K562 (cell line): ENCODE measurements at regions not wholly inside any gene's neighbourhood (a gene's known extent, or its start where the extent isn't known, plus 50 kb on each side); places are given as distances from the start of the nearest gene placed in this dataset.
A peak's percentile ranks its signal among the peaks of the same experiment; 100 is the strongest.

Source experiments
- ATAC-seq: fragments of 200-7000 bp; cut with Tn5 transposase; 3 replicates; pipeline ENCODE4 v1.9.1; 2020; ENCODE audit warnings: moderate library complexity
- BruUV-seq: library from RNA; stranded (reverse); fragments of 400-500 nt; replicated peaks from 2 replicates; lab custom pipeline; 2021; lab: Mats Ljungman, UMichigan
- CTCF ChIA-PET: fragments of 300-600 bp; formaldehyde crosslinking; extraction: SDS; loops from one replicate; lab custom pipeline; 2021; ENCODE audit warnings: low intra/inter-chr PET ratio; lab: Yijun Ruan, JAX
- POLR2A ChIA-PET: fragments of 300-600, 350-650 bp; sonication (Branson Sonifier 250); formaldehyde crosslinking; extraction: SDS; loops from one replicate; lab custom pipeline; 2021; ENCODE audit warnings: antibody characterized with exemption, inconsistent platforms; lab: Yijun Ruan, JAX
- DNase-seq, 4 experiments: peaks; one replicate each; pipeline versions ENCODE4 v3.0.0 to v3.0.0-alpha.2; 2011 to 2018; ENCODE audit warnings: low spot score in 3 of 4, mixed read lengths in 3 of 4; ENCODE audit errors: extremely low read depth in 1 of 4
- FAIRE-seq: peaks from 2 replicates; lab custom pipeline; 2011; peaks lifted over from hg19 to GRCh38; lab: Jason Lieb, UNC
- H2AFZ ChIP-seq: 2 replicates; pipeline ENCODE4 v1.6.0; 2011; ENCODE audit warnings: low read depth, low read length, control low read depth, inconsistent platforms
- H3K27ac ChIP-seq: fragments of 200-600 bp; 3 replicates; pipeline ENCODE4 v1.8.0; 2011; ENCODE audit warnings: low read depth, mild to moderate bottlenecking, control low read depth, inconsistent platforms, low read length, moderate library complexity, mixed read lengths; ENCODE audit errors: extremely low read depth
- H3K27me3 ChIP-seq, 2 experiments: fragments of 300-600 bp in 1 of 2; 2 replicates in 1 of 2; 3 replicates in 1 of 2; pipeline versions ENCODE4 v1.6.0 to v1.8.0; 2011; ENCODE audit warnings: inconsistent platforms in 2 of 2, low read length in 2 of 2, mild to moderate bottlenecking in 1 of 2, mixed read lengths in 1 of 2, moderate library complexity in 1 of 2; ENCODE audit not compliant: control insufficient read depth in 2 of 2, insufficient read depth in 2 of 2
- H3K36me3 ChIP-seq: fragments of 300-600 bp; 3 replicates; pipeline ENCODE4 v1.8.0; 2011; ENCODE audit warnings: mild to moderate bottlenecking, low read length, inconsistent platforms; ENCODE audit not compliant: control insufficient read depth, insufficient read depth
- H3K4me1 ChIP-seq, 2 experiments: fragments of 200-600 bp in 1 of 2; replicated peaks in 1 of 2; 2 replicates in 1 of 2; 3 replicates in 1 of 2; pipeline versions ENCODE4 v1.5.1 to v1.8.0; 2011; ENCODE audit warnings: inconsistent platforms in 2 of 2, low read length in 2 of 2, mild to moderate bottlenecking in 1 of 2, mixed read lengths in 1 of 2, moderate library complexity in 1 of 2; ENCODE audit not compliant: control insufficient read depth in 2 of 2, insufficient read depth in 2 of 2
- H3K4me2 ChIP-seq: 2 replicates; pipeline ENCODE4 v1.6.1; 2011; ENCODE audit warnings: low read length, control low read depth, inconsistent platforms, mixed read lengths; ENCODE audit not compliant: insufficient read depth
- H3K4me3 ChIP-seq: fragments of 200-600 bp; sonication (generic), shearing (Covaris generic); 2 replicates; pipeline ENCODE4 v1.5.1; 2016; ENCODE audit warnings: control low read depth, inconsistent platforms
- H3K79me2 ChIP-seq: fragments of 200-600 bp; 3 replicates; pipeline ENCODE4 v1.8.0; 2011; ENCODE audit warnings: low read length, inconsistent platforms; ENCODE audit not compliant: control insufficient read depth, insufficient read depth
- H3K9ac ChIP-seq, 2 experiments: 2 replicates each; pipeline versions ENCODE4 v1.6.0 to v1.6.1; 2011; ENCODE audit warnings: low read depth in 2 of 2, low read length in 2 of 2, control low read depth in 1 of 2, inconsistent platforms in 1 of 2, mild to moderate bottlenecking in 1 of 2, mixed read lengths in 1 of 2; ENCODE audit not compliant: insufficient read depth in 1 of 2
- H3K9me1 ChIP-seq: one replicate; pipeline ENCODE4 v1.6.0; 2011; ENCODE audit warnings: inconsistent platforms, mild to moderate bottlenecking, low read length, moderate library complexity; ENCODE audit not compliant: control insufficient read depth, insufficient read depth
- H3K9me3 ChIP-seq: replicated peaks from 2 replicates; pipeline ENCODE4 v1.5.1; 2011; ENCODE audit warnings: low read depth, low read length, inconsistent platforms; ENCODE audit not compliant: control insufficient read depth, insufficient read depth
- H4K20me1 ChIP-seq: replicated peaks from 2 replicates; pipeline ENCODE4 v1.6.1; 2011; ENCODE audit warnings: low read length, inconsistent platforms, mixed read lengths; ENCODE audit not compliant: control insufficient read depth, insufficient read depth
- HBP1 ChIP-seq: fragments of 450-650 bp; formaldehyde crosslinking; IDR thresholded peaks from 2 replicates; pipeline ENCODE4 v1.4.0; 2022; ENCODE audit warnings: missing genetic modification characterization
- HDAC1 ChIP-seq, 2 experiments: fragments of 450-650 bp; IDR thresholded peaks; 2 replicates each; pipeline ENCODE4 v1.6.1; 2016 to 2017; ENCODE audit warnings: inconsistent platforms in 1 of 2, mild to moderate bottlenecking in 1 of 2, moderate library complexity in 1 of 2
- HMGN3 ChIP-seq: IDR thresholded peaks from 2 replicates; pipeline ENCODE4 v1.6.1; 2011; ENCODE audit warnings: borderline replicate concordance, low read depth, mild to moderate bottlenecking, mixed read lengths, low read length; ENCODE audit not compliant: insufficient read length; ENCODE audit errors: extremely low read depth
- RB1 ChIP-seq: fragments of 450-650 bp; IDR thresholded peaks from 2 replicates; pipeline ENCODE4 v1.6.1; 2017; ENCODE audit warnings: low read depth, mild to moderate bottlenecking
- ZNF24 ChIP-seq: fragments of 450-650 bp; IDR thresholded peaks from 2 replicates; pipeline ENCODE4 v1.6.1; 2016
- ZNF395 ChIP-seq: fragments of 200-800 bp; sonication (Bioruptor generic); IDR thresholded peaks from 2 replicates; pipeline ENCODE4 v1.6.1; 2017; ENCODE audit warnings: missing genetic modification characterization, missing compliant biosample characterization
- WGBS: fragments of 100-300 bp; shearing (Covaris generic); methylation state at CpG from one replicate; pipeline ENCODE4 v1.1.6; 2016; ENCODE audit warnings: low coverage, mixed read lengths; ENCODE audit not compliant: insufficient coverage; ENCODE audit errors: missing lambda C conversion rate; 5-methylcytosine and 5-hydroxymethylcytosine counted together
- in situ Hi-C: fragments of 300-500 bp; cut with MboI; formaldehyde crosslinking; loops from 4 replicates; pipeline ENCODE4 v1.15.0; 2018; ENCODE audit warnings: inconsistent platforms, mixed read lengths
- intact Hi-C: fragments of 100-400 bp; cut with micrococcal nuclease; formaldehyde crosslinking; loops from 2 replicates; pipeline ENCODE4 v1.14.2; 2022
- TF ChIP-seq, protein P1 (sequence below): fragments of 250-450 bp; sonication (Bioruptor Pico); IDR thresholded peaks from 2 replicates; pipeline ENCODE4 v1.5.0; 2020; ENCODE audit warnings: mild to moderate bottlenecking, borderline replicate concordance
- TF ChIP-seq, protein P2 (sequence below), 2 experiments: fragments of 450-650 bp; formaldehyde crosslinking in 1 of 2; IDR thresholded peaks; 2 replicates each; pipeline versions ENCODE4 v1.4.0 to v1.6.1; 2014 to 2020; ENCODE audit warnings: mild to moderate bottlenecking in 2 of 2, borderline replicate concordance in 1 of 2, low read depth in 1 of 2

- Histone ChIP-seq H3K4me3 (no peak overlapping the region), H4K20me1 (no peaks in the 10 kb centered on the region), H3K79me2 (no peaks in the 10 kb centered on the region), H3K36me3 (no peaks in the 10 kb centered on the region), H3K4me2 (no peak overlapping the region), H3K9me3 (no peaks in the 10 kb centered on the region), H3K9ac (no peak overlapping the region), H2AFZ (no peak overlapping the region), H3K27ac (no peak overlapping the region), H3K27me3 (no peaks in the 10 kb centered on the region), H3K4me1 (no peaks in the 10 kb centered on the region), H3K9me1 (no peaks in the 10 kb centered on the region)
- intact Hi-C loops (no loop called here), in situ Hi-C loops (no loop called here)
- no peak for FAIRE-seq
- TSS peak; percentile 61 for BruUV-seq
- ATAC-seq, result no peak
- ChIA-PET CTCF (interaction anchor here (0.7 kb wide), 1 partner anchor 775 kb away, joined by 3 read pairs; no protein-coding TSS in a partner anchor), POLR2A (no interaction called here)
- DNase-seq, result no peak
- WGBS, result 91% methylated on average over 1 of the region's 1 CpG
- TF ChIP-seq RB1, result no peak
- no peak for TF ChIP-seq ZNF24
- TF ChIP-seq, protein P1, sequence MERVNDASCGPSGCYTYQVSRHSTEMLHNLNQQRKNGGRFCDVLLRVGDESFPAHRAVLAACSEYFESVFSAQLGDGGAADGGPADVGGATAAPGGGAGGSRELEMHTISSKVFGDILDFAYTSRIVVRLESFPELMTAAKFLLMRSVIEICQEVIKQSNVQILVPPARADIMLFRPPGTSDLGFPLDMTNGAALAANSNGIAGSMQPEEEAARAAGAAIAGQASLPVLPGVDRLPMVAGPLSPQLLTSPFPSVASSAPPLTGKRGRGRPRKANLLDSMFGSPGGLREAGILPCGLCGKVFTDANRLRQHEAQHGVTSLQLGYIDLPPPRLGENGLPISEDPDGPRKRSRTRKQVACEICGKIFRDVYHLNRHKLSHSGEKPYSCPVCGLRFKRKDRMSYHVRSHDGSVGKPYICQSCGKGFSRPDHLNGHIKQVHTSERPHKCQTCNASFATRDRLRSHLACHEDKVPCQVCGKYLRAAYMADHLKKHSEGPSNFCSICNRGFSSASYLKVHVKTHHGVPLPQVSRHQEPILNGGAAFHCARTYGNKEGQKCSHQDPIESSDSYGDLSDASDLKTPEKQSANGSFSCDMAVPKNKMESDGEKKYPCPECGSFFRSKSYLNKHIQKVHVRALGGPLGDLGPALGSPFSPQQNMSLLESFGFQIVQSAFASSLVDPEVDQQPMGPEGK (CRISPR knock-in tag), result no peak
- TF ChIP-seq HMGN3, result no peak
- TF ChIP-seq HBP1 (CRISPR knock-in tag), result peak; percentile 43; the same call in 1 of the 2 replicates
- no peak for TF ChIP-seq ZNF395
- TF ChIP-seq, protein P2, sequence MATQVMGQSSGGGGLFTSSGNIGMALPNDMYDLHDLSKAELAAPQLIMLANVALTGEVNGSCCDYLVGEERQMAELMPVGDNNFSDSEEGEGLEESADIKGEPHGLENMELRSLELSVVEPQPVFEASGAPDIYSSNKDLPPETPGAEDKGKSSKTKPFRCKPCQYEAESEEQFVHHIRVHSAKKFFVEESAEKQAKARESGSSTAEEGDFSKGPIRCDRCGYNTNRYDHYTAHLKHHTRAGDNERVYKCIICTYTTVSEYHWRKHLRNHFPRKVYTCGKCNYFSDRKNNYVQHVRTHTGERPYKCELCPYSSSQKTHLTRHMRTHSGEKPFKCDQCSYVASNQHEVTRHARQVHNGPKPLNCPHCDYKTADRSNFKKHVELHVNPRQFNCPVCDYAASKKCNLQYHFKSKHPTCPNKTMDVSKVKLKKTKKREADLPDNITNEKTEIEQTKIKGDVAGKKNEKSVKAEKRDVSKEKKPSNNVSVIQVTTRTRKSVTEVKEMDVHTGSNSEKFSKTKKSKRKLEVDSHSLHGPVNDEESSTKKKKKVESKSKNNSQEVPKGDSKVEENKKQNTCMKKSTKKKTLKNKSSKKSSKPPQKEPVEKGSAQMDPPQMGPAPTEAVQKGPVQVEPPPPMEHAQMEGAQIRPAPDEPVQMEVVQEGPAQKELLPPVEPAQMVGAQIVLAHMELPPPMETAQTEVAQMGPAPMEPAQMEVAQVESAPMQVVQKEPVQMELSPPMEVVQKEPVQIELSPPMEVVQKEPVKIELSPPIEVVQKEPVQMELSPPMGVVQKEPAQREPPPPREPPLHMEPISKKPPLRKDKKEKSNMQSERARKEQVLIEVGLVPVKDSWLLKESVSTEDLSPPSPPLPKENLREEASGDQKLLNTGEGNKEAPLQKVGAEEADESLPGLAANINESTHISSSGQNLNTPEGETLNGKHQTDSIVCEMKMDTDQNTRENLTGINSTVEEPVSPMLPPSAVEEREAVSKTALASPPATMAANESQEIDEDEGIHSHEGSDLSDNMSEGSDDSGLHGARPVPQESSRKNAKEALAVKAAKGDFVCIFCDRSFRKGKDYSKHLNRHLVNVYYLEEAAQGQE (IDR thresholded peaks at IDR 0.05; ENCODE audit: borderline replicate concordance), result no peak
- TF ChIP-seq, protein P2 (CRISPR knock-in tag; IDR thresholded peaks at IDR 0.05; ENCODE audit: low read depth), result no peak
- TF ChIP-seq HDAC1 (IDR thresholded peaks at IDR 0.05), result no peak
These were observed 1741.8 kb upstream of the CDH9 start for GRCh38 chr5:28780083-28780692.
